Urinary bladder (tissue), 3 donors: ENCODE measurements at regions not wholly inside any gene's neighbourhood (a gene's known extent, or its start where the extent isn't known, plus 50 kb on each side); places are given as distances from the start of the nearest gene placed in this dataset.
"Not testable (repeated sequence)": the region's sequence is repeated elsewhere in the genome, so short reads cannot be mapped to it uniquely, and the experiment has no call there.

Experiments used
- DNase-seq: peaks from one replicate; pipeline ENCODE4 v3.0.0-alpha.2; 2015; ENCODE audit errors: extremely low spot score
- H3K27ac ChIP-seq: one replicate; pipeline ENCODE4 v1.5.1; 2013; ENCODE audit warnings: low read depth, mild to moderate bottlenecking, moderate library complexity
- H3K36me3 ChIP-seq: one replicate; pipeline ENCODE4 v1.6.1; 2013; ENCODE audit warnings: mild to moderate bottlenecking, moderate library complexity; ENCODE audit not compliant: insufficient read depth
- H3K4me1 ChIP-seq: one replicate; pipeline ENCODE4 v1.6.1; 2013; ENCODE audit warnings: mild to moderate bottlenecking, moderate library complexity; ENCODE audit not compliant: insufficient read depth
- H3K4me3 ChIP-seq: one replicate; pipeline ENCODE4 v1.5.1; 2013; ENCODE audit warnings: low read depth, low read length
- WGBS: extraction: QIAGEN DNeasy Blood & Tissue Kit; methylation state at CpG from one replicate; pipeline ENCODE4 v1.1.7; 2013; 5-methylcytosine and 5-hydroxymethylcytosine counted together
- donor health status: healthy with polysubstance abuse.
- donor health status: healthy.

- WGBS: 64% methylated on average over 1 of the region's 1 CpG
- DNase-seq: no peak
- Histone ChIP-seq H3K36me3 (no peaks in the 10 kb centered on the region), H3K4me1 (no peaks in the 10 kb centered on the region), H3K27ac (no peak overlapping the region), H3K4me3 (no peak overlapping the region)
Measured at GRCh38 chr4:31411565-31411964, 691.4 kb downstream of the PCDH7 start.

- 84% methylated on average over 3 of the region's 3 CpGs for WGBS
- H3K36me3 ChIP-seq: no peaks in the 10 kb centered on the region
- no peak overlapping the region for H3K27ac ChIP-seq
- no peak overlapping the region for H3K4me3 ChIP-seq
- H3K4me1 ChIP-seq: no peaks in the 10 kb centered on the region
- DNase-seq: no peak
Measured at GRCh38 chr4:31415629-31416028, 695.5 kb downstream of the PCDH7 start.

- no peak for DNase-seq
- WGBS: 79% methylated on average over 7 of the region's 7 CpGs
- H3K36me3 ChIP-seq: no peaks in the 10 kb centered on the region
Measured at GRCh38 chr4:31416498-31416897, 696.3 kb downstream of the PCDH7 start.

GRCh38 chr4:31417040-31417439 is 696.9 kb downstream of the PCDH7 start:
- DNase-seq: no peak
- H3K4me3 ChIP-seq: no peak overlapping the region
- no peaks in the 10 kb centered on the region for H3K4me1 ChIP-seq
- no peaks in the 10 kb centered on the region for H3K36me3 ChIP-seq
- H3K27ac ChIP-seq: no peak overlapping the region
- whole genome bisulfite sequencing: 77% methylated on average over 3 of the region's 3 CpGs

More at GRCh38 chr4:31416498-31416897, 696.3 kb downstream of the PCDH7 start:
- no peak overlapping the region for H3K4me3 ChIP-seq
- no peaks in the 10 kb centered on the region for H3K4me1 ChIP-seq
- H3K27ac ChIP-seq: no peak overlapping the region

- H3K4me1 ChIP-seq: no peaks in the 10 kb centered on the region
- H3K4me3 ChIP-seq: no peak overlapping the region
- DNase-seq: no peak
- no peaks in the 10 kb centered on the region for H3K36me3 ChIP-seq
- no peak overlapping the region for H3K27ac ChIP-seq
- 88% methylated on average over 2 of the region's 2 CpGs for WGBS
Measured at GRCh38 chr4:31422006-31422405, 701.8 kb downstream of the PCDH7 start.

- no peaks in the 10 kb centered on the region for H3K36me3 ChIP-seq
- no peak overlapping the region for H3K4me3 ChIP-seq
- no peak for DNase-seq
- WGBS: 30% methylated on average over 3 of the region's 3 CpGs
- no peak overlapping the region for H3K27ac ChIP-seq
- no peaks in the 10 kb centered on the region for H3K4me1 ChIP-seq
Measured at GRCh38 chr4:31427691-31428090, 707.5 kb downstream of the PCDH7 start.

DNA sequence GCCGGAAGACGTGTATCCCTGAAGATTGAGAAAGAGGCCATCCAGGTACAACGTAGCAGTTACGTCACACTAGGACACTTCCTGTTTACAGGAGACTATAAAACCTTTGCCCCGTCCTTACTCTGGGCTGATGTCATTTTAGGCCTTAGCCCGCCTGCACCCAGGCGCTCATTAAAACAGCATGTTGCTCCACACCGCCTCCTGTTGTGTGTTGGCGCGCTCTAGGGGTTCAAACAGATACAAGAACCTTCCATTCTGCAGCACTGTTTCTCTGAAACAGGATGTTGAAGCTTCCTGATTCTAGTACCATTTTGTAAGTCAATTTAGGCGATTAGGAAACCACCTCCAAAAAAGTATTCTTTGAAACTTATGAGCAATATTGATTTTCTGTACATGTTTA is 722.1 kb downstream of the PCDH7 start:
- H3K4me1 ChIP-seq: no peaks in the 10 kb centered on the region
- no peak for DNase-seq
- 91% methylated on average over 11 of the region's 11 CpGs for WGBS
- no peak overlapping the region for H3K27ac ChIP-seq
- H3K4me3 ChIP-seq: no peak overlapping the region
- H3K36me3 ChIP-seq: no peaks in the 10 kb centered on the region

GRCh38 chr4:31445526-31445925 is 725.4 kb downstream of the PCDH7 start:
- no peaks in the 10 kb centered on the region for H3K36me3 ChIP-seq
- H3K4me3 ChIP-seq: no peak overlapping the region
- H3K4me1 ChIP-seq: no peaks in the 10 kb centered on the region
- no peak for DNase-seq
- H3K27ac ChIP-seq: no peak overlapping the region
- WGBS: 86% methylated on average over 3 of the region's 3 CpGs

DNA sequence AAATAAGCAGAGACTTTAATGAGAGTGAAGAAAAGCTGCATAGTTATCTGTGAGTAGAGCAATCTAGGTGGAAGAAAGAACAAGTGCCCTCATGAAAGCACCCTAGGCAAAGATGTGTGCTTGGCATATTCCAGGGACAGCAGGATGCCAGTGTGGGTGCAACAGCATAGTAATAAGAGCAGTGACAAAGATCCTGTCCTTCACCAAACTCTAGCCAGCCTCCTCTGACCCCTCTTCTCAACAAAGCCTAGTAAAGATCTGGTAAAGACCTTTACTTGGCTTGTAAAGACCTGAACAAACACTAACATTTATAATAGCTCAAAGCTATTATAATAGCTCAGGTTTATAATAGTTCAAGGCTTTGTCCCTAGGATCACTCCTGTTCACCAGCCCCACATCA is 735.4 kb downstream of the PCDH7 start:
- H3K4me3 ChIP-seq: no peak overlapping the region
- H3K27ac ChIP-seq: no peak overlapping the region
- no peaks in the 10 kb centered on the region for H3K36me3 ChIP-seq
- DNase-seq: no peak
- H3K4me1 ChIP-seq: no peaks in the 10 kb centered on the region

DNA sequence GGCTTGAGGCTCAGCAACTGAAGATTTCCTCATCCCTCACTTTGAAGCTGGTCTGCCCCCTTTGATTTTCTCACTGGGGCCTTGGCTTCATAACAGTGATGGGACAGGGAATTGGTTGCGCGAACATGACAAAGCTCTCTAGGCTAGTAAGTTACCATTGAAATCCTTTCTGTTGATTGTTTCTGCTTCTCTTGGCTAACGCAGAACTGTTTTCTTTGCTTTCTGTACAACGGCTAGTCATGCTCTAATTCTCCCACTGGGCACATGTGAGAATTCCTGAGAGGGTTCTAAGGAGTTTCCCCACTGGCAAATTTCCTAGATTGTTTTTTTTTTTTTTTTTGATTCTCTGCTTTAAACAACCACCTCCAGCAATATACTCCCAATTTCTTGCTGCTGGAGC is 738.6 kb downstream of the PCDH7 start:
- Histone ChIP-seq H3K36me3 (no peaks in the 10 kb centered on the region), H3K4me3 (no peak overlapping the region), H3K27ac (no peak overlapping the region), H3K4me1 (no peaks in the 10 kb centered on the region)
- DNase-seq: no peak
- WGBS: 65% methylated on average over 4 of the region's 4 CpGs

DNA sequence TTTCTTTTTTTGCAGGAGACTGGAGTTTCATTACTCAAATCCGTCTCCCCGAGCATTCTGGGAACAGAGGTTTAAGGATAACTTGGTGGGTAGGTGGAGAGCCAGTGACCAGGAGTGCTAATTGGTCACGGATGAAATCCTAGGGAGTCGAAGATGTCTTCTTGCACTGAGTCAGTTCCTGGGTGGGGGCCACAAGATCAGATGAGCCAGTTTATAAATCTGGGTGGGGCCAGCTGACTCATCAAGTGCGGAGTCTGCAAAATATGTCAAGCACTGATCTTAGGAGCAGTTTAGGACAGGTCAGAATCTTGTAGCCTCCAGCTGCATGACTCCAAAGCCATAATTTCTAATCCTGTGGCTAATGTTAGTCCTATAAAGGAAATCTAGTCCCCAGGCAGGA is 741.3 kb downstream of the PCDH7 start:
- DNase-seq: no peak
- Histone ChIP-seq H3K4me1 (no peaks in the 10 kb centered on the region), H3K27ac (no peak overlapping the region), H3K4me3 (no peak overlapping the region), H3K36me3 (no peaks in the 10 kb centered on the region)
- 77% methylated on average over 5 of the region's 5 CpGs for WGBS

GRCh38 chr4:31467781-31468180 is 747.6 kb downstream of the PCDH7 start:
- no peak overlapping the region for H3K27ac ChIP-seq
- H3K4me3 ChIP-seq: no peak overlapping the region
- no peaks in the 10 kb centered on the region for H3K4me1 ChIP-seq
- DNase-seq: no peak
- 80% methylated on average over 3 of the region's 3 CpGs for WGBS
- no peaks in the 10 kb centered on the region for H3K36me3 ChIP-seq

DNA sequence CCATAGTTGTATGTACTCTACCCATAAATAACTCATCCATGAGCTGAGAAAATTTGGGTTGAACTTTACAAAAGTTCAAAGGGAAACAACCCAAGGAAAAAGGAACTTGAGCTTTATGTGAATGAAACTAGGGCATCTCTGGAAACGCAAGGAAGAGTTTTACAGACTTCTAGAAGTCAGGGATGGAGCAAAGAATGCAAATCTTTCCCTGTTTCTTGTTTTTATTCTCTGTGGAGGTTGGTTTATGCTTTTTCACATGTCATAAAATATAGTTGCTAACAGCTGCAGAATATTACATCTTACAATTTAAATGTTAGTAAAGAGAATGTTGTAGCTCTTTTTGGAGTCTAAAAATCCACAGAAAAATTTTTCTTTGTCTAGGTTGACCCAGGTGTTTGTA is 754.1 kb downstream of the PCDH7 start:
- no peaks in the 10 kb centered on the region for H3K4me1 ChIP-seq
- no peak for DNase-seq
- no peak overlapping the region for H3K4me3 ChIP-seq
- H3K36me3 ChIP-seq: no peaks in the 10 kb centered on the region
- H3K27ac ChIP-seq: no peak overlapping the region
- 58% methylated on average over 1 of the region's 1 CpG for WGBS

DNA sequence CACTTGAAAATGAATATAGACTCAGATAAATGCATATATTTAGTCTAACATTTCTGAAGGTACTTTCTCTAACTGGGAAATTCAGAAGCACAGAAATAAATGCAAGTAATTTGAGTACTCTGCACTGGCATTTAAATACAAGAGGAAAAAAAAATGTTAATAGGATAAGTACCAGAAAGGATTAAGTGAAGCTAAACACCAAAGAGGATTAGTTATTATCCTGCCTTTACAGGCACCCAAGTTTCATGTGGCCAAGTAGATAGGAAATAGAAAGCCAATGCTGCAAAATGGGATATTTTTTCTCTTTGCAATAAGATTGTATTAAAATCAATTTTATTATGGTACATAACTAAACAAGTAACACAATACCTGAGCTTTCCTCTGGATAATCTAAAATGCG is 762.5 kb downstream of the PCDH7 start:
- Histone ChIP-seq H3K4me1 (no peaks in the 10 kb centered on the region), H3K27ac (no peak overlapping the region), H3K4me3 (no peak overlapping the region), H3K36me3 (no peaks in the 10 kb centered on the region)
- WGBS: 94% methylated on average over 1 of the region's 1 CpG
- DNase-seq: no peak

- 82% methylated on average over 3 of the region's 3 CpGs for WGBS
- not testable (repeated sequence) for DNase-seq, H3K27ac ChIP-seq, H3K4me1 ChIP-seq, H3K36me3 ChIP-seq, H3K4me3 ChIP-seq
Measured at GRCh38 chr4:31499216-31499615, 779.0 kb downstream of the PCDH7 start.
